Progenitor cell of endocrine pancreas (in vitro differentiated cells): ENCODE measurements at regions not wholly inside any gene's neighbourhood (a gene's known extent, or its start where the extent isn't known, plus 50 kb on each side); places are given as distances from the start of the nearest gene placed in this dataset.

Source experiments
- DNase-seq: peaks from one replicate; pipeline ENCODE4 v3.0.0; 2021; ENCODE audit warnings: low spot score; ENCODE audit not compliant: unreplicated experiment
- H3K27ac Mint-ChIP-seq: 2 replicates; pipeline ENCODE4 v1.8.0; 2021; ENCODE audit warnings: mild to moderate bottlenecking, moderate library complexity, mixed read lengths
- H3K27me3 Mint-ChIP-seq: 2 replicates; pipeline ENCODE4 v1.8.0; 2021; ENCODE audit warnings: mixed read lengths
- H3K36me3 Mint-ChIP-seq: 2 replicates; pipeline ENCODE4 v1.8.0; 2022; ENCODE audit warnings: mixed read lengths; ENCODE audit not compliant: insufficient read depth
- H3K4me1 Mint-ChIP-seq: 2 replicates; pipeline ENCODE4 v1.8.0; 2021; ENCODE audit warnings: low read depth, mixed read lengths
- H3K4me3 Mint-ChIP-seq: 2 replicates; pipeline ENCODE4 v1.8.0; 2021; ENCODE audit warnings: low read depth, mild to moderate bottlenecking, moderate library complexity, mixed read lengths
- H3K9me3 Mint-ChIP-seq: 2 replicates; pipeline ENCODE4 v1.8.0; 2021; ENCODE audit warnings: low read depth, mixed read lengths
- TF ChIP-seq, protein P1 (sequence below): fragments of 200-600 bp; sonication (generic); IDR thresholded peaks from one replicate; pipeline ENCODE4 v1.5.0; 2021; ENCODE audit warnings: antibody characterized with exemption, mild to moderate bottlenecking; ENCODE audit not compliant: unreplicated experiment

DNA sequence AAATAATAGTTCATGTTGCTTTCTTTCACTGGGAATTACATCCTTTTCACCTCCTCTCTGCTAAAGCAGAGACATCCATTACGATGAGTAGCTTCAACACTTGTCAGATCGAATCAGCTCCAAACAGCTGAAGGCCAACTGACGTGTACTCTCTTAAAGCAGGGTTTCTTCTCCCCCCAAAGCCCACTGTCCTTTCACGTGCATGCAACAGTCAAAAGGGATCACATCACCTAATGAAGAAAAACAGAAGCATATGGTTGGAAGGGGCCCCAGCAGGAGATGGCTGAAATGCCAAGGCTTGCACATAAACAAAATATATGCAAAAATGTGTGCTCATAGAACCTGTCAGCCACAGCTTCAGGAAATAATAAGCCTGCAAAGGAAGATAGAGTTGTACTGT, 421.6 kb downstream of the ANXA1 start:
- Mint-ChIP-seq H3K36me3 (no peaks in the 10 kb centered on the region), H3K4me1 (no peaks in the 10 kb centered on the region), H3K27ac (no peak overlapping the region), H3K27me3 (peaks cover 21% of the 10 kb centered on the region), H3K9me3 (no peaks in the 10 kb centered on the region), H3K4me3 (no peak overlapping the region)
- DNase-seq: no peak
- TF ChIP-seq, protein P1, sequence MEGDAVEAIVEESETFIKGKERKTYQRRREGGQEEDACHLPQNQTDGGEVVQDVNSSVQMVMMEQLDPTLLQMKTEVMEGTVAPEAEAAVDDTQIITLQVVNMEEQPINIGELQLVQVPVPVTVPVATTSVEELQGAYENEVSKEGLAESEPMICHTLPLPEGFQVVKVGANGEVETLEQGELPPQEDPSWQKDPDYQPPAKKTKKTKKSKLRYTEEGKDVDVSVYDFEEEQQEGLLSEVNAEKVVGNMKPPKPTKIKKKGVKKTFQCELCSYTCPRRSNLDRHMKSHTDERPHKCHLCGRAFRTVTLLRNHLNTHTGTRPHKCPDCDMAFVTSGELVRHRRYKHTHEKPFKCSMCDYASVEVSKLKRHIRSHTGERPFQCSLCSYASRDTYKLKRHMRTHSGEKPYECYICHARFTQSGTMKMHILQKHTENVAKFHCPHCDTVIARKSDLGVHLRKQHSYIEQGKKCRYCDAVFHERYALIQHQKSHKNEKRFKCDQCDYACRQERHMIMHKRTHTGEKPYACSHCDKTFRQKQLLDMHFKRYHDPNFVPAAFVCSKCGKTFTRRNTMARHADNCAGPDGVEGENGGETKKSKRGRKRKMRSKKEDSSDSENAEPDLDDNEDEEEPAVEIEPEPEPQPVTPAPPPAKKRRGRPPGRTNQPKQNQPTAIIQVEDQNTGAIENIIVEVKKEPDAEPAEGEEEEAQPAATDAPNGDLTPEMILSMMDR: no peak

DNA sequence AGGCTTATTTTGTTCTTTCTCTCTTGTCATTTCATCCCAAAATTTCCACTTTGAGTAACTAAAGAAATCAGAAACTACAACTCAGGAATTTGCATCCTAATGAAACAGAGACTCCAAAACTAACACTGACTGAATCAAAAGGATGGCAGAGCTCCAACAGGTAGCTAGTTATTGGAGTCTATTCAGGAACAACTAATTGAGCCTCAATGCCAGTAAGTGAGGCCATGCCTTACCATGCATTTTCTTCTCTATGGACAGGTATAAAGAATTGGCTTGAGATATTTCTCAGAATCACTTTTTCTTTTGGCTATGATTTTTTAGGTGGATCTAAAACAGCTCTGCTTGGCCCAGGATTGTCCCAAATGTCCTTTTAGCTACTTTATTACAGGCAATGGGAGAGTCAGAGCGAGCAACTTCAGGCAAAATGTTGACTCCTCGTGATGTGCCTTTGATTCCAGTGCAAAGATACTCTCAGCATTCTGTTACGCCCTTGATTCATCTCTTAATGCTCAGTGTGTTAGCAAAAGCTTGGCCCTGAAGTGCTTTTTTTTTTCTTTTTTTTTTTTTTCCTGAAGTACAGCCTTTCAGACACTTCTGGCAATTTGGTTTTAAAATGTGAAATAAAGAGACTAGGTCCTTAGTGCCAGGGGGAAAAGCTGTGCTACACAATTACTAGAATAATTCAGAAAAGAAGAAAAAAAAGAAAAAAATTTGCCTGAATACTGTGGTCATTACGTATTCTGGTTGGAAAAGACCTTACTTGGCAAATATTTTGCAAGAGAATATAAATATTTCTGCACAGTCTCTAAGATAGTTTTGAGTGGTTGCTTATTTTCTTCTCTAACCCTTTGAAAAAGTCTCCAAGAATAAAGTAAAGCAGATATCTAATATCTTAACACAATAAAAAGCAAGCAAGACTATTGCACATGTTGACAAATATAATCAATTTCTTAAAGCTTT, 423.7 kb downstream of the ANXA1 start:
- H3K4me3 Mint-ChIP-seq: no peak overlapping the region
- no peaks in the 10 kb centered on the region for H3K36me3 Mint-ChIP-seq

DNA sequence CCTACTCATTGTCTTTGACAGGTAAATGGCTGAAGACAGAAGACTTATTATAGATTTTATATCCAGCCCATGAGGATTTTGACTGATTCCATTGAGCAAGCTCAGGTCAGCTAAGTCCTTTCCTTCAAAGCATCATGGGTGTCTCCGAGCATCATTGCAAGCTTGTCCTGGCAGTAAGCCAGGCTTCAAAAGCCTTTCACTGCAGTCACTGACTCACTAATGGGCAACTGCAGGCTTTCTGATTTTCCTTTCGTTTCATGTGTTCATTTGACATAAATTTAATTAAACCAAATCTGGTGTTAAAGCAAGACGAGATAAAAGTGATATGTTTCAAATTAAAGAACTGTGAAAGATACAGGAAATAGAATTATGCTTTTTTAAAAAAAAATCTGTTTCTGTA, 426.2 kb downstream of the ANXA1 start:
- H3K27me3 Mint-ChIP-seq: peaks cover 27% of the 10 kb centered on the region
- H3K9me3 Mint-ChIP-seq: no peaks in the 10 kb centered on the region
- H3K4me1 Mint-ChIP-seq: peaks cover 9% of the 10 kb centered on the region
- no peak for DNase-seq
- H3K27ac Mint-ChIP-seq: no peak overlapping the region
- H3K36me3 Mint-ChIP-seq: no peaks in the 10 kb centered on the region
- no peak overlapping the region for H3K4me3 Mint-ChIP-seq
- TF ChIP-seq, protein P1: no peak

More for the DNA sequence above, 423.7 kb downstream of the ANXA1 start:
- Mint-ChIP-seq H3K9me3 (no peaks in the 10 kb centered on the region), H3K4me1 (peaks cover 9% of the 10 kb centered on the region), H3K27ac (no peak overlapping the region), H3K27me3 (peaks cover 31% of the 10 kb centered on the region)
- DNase-seq: no peak
- TF ChIP-seq, protein P1: no peak

- Mint-ChIP-seq H3K36me3 (no peaks in the 10 kb centered on the region), H3K27ac (no peak overlapping the region), H3K27me3 (peaks cover 28% of the 10 kb centered on the region), H3K9me3 (no peaks in the 10 kb centered on the region), H3K4me1 (peaks cover 9% of the 10 kb centered on the region), H3K4me3 (no peak overlapping the region)
- TF ChIP-seq, protein P1: no peak
- DNase-seq: no peak
Observed at GRCh38 chr9:73579823-73580222, 428.2 kb downstream of the ANXA1 start.

- H3K27me3 Mint-ChIP-seq: peaks cover 11% of the 10 kb centered on the region
- H3K27ac Mint-ChIP-seq: no peak overlapping the region
- H3K4me3 Mint-ChIP-seq: no peak overlapping the region
Observed at GRCh38 chr9:73583576-73583975, 431.9 kb downstream of the ANXA1 start.

More at GRCh38 chr9:73583576-73583975, 431.9 kb downstream of the ANXA1 start:
- TF ChIP-seq, protein P1: no peak
- no peak for DNase-seq
- Mint-ChIP-seq H3K36me3 (no peaks in the 10 kb centered on the region), H3K9me3 (no peaks in the 10 kb centered on the region), H3K4me1 (peaks cover 9% of the 10 kb centered on the region)
